ENCODE measurements at regions not wholly inside any gene's neighbourhood (a gene's known extent, or its start where the extent isn't known, plus 50 kb on each side); places are given as distances from the start of the nearest gene placed in this dataset.

DNA sequence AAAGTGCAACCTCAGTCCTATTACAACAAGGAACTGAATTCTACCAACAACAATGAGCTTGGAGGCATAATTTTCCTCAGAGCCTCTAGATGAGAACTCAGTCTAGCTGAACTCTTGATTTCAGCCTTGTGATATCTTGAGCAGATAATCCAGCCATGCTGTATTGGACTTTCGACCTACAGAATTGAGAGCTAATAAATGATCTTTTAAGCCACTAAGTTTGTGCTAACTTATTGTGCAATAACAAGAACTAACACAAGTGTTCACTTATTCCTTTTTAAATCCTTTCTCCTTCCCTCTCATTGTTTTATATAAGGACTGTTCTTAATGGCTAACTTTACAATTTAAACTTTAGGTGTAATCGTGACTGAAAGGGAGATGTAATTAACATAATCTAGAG is 140.7 kb downstream of the MAGEB17 start:
- no peaks in the 10 kb centered on the region for H3K36me3 ChIP-seq
- H3K27me3 ChIP-seq (ENCODE audit: low read depth) = no peaks in the 10 kb centered on the region
- TF ChIP-seq, protein P1, sequence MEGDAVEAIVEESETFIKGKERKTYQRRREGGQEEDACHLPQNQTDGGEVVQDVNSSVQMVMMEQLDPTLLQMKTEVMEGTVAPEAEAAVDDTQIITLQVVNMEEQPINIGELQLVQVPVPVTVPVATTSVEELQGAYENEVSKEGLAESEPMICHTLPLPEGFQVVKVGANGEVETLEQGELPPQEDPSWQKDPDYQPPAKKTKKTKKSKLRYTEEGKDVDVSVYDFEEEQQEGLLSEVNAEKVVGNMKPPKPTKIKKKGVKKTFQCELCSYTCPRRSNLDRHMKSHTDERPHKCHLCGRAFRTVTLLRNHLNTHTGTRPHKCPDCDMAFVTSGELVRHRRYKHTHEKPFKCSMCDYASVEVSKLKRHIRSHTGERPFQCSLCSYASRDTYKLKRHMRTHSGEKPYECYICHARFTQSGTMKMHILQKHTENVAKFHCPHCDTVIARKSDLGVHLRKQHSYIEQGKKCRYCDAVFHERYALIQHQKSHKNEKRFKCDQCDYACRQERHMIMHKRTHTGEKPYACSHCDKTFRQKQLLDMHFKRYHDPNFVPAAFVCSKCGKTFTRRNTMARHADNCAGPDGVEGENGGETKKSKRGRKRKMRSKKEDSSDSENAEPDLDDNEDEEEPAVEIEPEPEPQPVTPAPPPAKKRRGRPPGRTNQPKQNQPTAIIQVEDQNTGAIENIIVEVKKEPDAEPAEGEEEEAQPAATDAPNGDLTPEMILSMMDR (IDR thresholded peaks at IDR 0.05; ENCODE audit: borderline replicate concordance) = no peak
- H3K4me1 ChIP-seq = no peaks in the 10 kb centered on the region
- no peak for DNase-seq
- H3K4me3 ChIP-seq = no peak overlapping the region
- H3K9me3 ChIP-seq (replicated peaks) = no peaks in the 10 kb centered on the region
- H3K27ac ChIP-seq (replicated peaks) = no peak overlapping the region
- intact Hi-C loops (cut with micrococcal nuclease) = no loop called here

DNA sequence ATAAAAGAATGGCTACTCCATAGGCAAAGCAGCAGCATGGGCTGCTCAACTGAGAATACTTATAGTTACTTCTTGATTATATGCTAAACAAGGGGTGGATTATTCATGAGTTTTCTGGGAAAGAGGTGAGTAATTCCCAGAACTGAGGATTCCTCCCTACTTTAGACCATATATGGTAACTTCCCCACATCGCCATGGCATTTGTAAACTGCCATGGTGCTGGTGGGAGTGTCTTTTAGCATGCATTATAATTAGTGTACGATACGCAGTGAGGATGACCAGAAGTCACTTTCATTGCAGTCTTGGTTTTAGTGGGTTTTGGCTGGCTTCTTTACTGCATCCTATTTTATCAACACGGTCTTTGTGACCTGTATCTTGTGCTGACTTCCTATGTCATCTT is 141.5 kb downstream of the MAGEB17 start:
- DNase-seq = no peak
- no peaks in the 10 kb centered on the region for H3K9me3 ChIP-seq (replicated peaks)
- no peak overlapping the region for H3K4me3 ChIP-seq
- no peaks in the 10 kb centered on the region for H3K27me3 ChIP-seq (ENCODE audit: low read depth)
- no peaks in the 10 kb centered on the region for H3K36me3 ChIP-seq
- TF ChIP-seq, protein P1 (IDR thresholded peaks at IDR 0.05; ENCODE audit: borderline replicate concordance) = no peak
- no peaks in the 10 kb centered on the region for H3K4me1 ChIP-seq
- no peak overlapping the region for H3K27ac ChIP-seq (replicated peaks)
- intact Hi-C loops (cut with micrococcal nuclease) = no loop called here

DNA sequence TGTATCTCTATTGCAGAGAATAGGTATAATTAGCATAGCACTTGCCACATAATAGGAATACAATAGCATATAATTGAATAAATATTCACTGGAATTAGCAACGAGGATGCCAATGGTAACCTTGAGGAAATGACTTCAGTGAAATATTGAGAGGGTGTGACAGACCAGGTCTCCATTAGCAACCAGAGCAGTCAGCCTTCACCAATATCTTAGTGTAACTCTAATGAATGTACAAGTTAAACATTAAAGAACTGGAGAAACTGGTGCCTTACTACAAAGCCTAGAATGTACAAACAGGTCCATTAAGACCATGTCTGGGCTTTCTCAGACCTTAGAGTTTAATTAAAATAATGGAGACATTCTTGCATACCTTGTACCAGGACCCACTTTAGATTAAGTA is 143.0 kb downstream of the MAGEB17 start:
- no peaks in the 10 kb centered on the region for H3K4me1 ChIP-seq
- no peaks in the 10 kb centered on the region for H3K27me3 ChIP-seq (ENCODE audit: low read depth)
- H3K36me3 ChIP-seq = no peaks in the 10 kb centered on the region
- intact Hi-C loops (cut with micrococcal nuclease) = no loop called here
- DNase-seq = no peak
- H3K27ac ChIP-seq (replicated peaks) = no peak overlapping the region
- TF ChIP-seq, protein P1 (IDR thresholded peaks at IDR 0.05; ENCODE audit: borderline replicate concordance) = no peak
- H3K4me3 ChIP-seq = no peak overlapping the region
- H3K9me3 ChIP-seq (replicated peaks) = no peaks in the 10 kb centered on the region

DNA sequence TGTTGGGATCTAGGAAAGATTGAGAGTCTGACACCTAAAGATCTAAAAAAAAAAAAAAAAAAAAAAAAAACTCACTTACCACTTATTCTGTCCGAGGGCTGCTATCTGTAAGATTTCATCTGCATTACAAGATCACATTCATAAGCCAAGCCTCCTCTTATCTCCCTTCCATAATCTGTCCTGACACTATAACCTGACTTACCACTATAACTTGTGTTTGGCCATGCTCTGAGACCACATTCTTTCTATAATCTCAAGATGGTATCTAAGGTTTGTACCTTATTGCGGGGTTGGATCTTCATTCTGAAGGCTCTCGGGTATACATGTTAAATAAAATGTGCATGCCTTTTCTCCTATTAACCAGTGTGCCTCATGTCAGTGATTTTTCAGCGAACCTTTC is 144.4 kb downstream of the MAGEB17 start:
- no peaks in the 10 kb centered on the region for H3K36me3 ChIP-seq
- H3K4me1 ChIP-seq = no peaks in the 10 kb centered on the region
- TF ChIP-seq, protein P1 (IDR thresholded peaks at IDR 0.05; ENCODE audit: borderline replicate concordance) = no peak
- intact Hi-C loops (cut with micrococcal nuclease) = no loop called here
- no peak overlapping the region for H3K4me3 ChIP-seq
- no peaks in the 10 kb centered on the region for H3K27me3 ChIP-seq (ENCODE audit: low read depth)
- H3K9me3 ChIP-seq (replicated peaks) = no peaks in the 10 kb centered on the region
- H3K27ac ChIP-seq (replicated peaks) = no peak overlapping the region
- no peak for DNase-seq

DNA sequence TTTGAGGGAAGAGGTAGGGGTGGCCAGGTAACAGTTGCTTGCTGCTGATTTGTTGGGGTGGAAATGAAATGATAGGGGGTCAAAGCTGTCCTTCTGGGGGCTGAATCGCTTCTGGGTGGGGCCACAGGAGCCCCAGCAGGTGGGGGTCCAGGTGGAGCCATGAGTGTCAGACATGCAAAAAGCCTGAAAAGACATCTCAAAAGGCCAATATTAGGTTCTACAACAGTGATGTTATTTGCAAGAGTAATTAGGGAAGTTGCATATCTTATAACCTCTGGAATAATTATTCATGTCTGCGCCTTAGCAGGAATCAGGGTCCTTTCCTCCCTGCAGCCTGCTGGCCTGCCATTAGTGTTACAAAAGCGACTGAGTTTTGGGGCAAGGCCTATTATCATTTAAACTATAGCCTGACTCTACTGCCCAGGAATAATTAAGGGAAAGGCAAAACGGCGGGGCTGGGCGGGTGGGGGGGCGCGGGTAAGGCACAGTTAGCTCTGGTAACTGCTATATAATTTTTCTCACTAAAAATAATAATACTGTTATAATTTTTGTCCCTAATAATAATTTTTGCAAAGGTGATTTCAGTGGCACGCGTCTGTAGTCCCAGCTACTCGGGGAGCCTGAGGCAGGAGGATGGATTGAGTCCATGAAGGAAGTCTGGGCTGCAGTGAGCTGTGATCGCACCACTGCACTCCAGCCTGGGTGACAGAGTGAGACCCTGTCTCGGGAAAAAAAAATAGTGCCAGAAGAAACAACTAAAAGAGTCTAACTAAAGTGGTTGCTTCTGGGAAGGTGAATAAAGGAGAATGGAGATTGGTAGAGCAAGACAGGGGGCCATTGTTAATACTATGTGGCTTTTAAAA is 145.7 kb downstream of the MAGEB17 start:
- H3K4me1 ChIP-seq = no peaks in the 10 kb centered on the region
- DNase-seq = no peak
- H3K36me3 ChIP-seq = no peaks in the 10 kb centered on the region
- intact Hi-C loops (cut with micrococcal nuclease) = no loop called here
- TF ChIP-seq, protein P1 (IDR thresholded peaks at IDR 0.05; ENCODE audit: borderline replicate concordance) = no peak
- H3K27me3 ChIP-seq (ENCODE audit: low read depth) = no peaks in the 10 kb centered on the region
- H3K4me3 ChIP-seq = no peak overlapping the region
- no peak overlapping the region for H3K27ac ChIP-seq (replicated peaks)
- H3K9me3 ChIP-seq (replicated peaks) = no peaks in the 10 kb centered on the region
